ENCODE measurements at regions not wholly inside any gene's neighbourhood (a gene's known extent, or its start where the extent isn't known, plus 50 kb on each side); places are given as distances from the start of the nearest gene placed in this dataset.

DNA sequence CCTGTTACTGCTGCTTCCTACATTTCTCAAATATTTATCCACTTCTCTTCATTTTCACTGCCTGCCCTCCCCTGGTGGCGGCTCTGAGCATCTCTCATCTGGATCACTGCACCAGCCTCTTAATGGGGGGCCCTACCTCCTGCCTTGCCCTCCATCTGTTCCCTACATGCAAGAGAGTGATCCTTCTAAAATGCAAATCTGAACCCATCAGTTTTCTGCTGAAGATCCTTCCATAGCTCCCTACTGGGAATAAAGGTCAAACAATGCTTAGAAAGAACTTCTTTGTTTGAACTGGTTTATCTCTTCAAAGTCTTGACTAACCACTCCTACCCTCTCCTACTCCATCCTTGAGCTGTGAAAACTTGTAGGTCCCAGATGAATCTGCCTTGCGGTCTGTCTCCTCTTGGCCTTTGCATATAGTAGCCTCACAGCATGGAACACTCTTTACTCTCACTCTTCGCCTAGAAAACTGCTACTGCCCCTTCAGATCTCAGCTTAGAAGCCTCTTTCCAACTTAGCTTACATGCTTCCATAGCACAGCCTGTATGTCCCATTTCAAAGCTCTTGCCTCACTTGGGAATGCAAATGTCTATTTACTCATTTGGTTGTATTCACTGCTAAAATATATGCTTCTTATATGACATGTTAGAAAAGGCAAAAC lies 119.3 kb downstream of the QRSL1 start:
- TF ChIP-seq, protein P1, sequence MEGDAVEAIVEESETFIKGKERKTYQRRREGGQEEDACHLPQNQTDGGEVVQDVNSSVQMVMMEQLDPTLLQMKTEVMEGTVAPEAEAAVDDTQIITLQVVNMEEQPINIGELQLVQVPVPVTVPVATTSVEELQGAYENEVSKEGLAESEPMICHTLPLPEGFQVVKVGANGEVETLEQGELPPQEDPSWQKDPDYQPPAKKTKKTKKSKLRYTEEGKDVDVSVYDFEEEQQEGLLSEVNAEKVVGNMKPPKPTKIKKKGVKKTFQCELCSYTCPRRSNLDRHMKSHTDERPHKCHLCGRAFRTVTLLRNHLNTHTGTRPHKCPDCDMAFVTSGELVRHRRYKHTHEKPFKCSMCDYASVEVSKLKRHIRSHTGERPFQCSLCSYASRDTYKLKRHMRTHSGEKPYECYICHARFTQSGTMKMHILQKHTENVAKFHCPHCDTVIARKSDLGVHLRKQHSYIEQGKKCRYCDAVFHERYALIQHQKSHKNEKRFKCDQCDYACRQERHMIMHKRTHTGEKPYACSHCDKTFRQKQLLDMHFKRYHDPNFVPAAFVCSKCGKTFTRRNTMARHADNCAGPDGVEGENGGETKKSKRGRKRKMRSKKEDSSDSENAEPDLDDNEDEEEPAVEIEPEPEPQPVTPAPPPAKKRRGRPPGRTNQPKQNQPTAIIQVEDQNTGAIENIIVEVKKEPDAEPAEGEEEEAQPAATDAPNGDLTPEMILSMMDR (IDR thresholded peaks at IDR 0.05) = no peak
- TF ChIP-seq POLR2AphosphoS5 (IDR thresholded peaks at IDR 0.05) = no peak
- TF ChIP-seq POLR2A (IDR thresholded peaks at IDR 0.05) = no peak

Measured in stomach (tissue), 4 donors.